COLO668 (cell line): ENCODE measurements at regions not wholly inside any gene's neighbourhood (a gene's known extent, or its start where the extent isn't known, plus 50 kb on each side); places are given as distances from the start of the nearest gene placed in this dataset.

Source experiments
- DNase-seq: peaks from one replicate; lab custom pipeline; 2025; ENCODE audit not compliant: unreplicated experiment; lab: John Stamatoyannopoulos, UW

DNA sequence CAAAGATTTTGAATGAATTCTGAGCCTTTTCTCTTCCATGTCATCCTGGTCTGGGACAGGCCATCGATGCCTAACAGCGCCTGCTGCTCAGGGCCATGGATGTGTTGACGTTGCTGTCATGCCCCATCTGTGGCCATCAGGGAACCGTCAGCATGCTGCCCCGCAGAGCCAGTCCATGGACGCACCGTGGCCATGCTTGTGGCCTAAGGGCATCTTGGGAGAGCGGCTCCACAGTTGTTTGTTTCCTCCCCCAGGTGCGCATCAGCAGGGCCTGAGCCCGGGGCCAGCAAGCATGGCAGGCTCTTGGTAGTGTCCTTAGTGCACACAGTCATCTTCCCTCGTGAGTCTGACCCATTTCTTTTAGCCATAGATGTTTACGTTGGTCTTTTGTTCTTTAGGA is 142.7 kb downstream of the VAPA start:
- no peak for DNase-seq

DNA sequence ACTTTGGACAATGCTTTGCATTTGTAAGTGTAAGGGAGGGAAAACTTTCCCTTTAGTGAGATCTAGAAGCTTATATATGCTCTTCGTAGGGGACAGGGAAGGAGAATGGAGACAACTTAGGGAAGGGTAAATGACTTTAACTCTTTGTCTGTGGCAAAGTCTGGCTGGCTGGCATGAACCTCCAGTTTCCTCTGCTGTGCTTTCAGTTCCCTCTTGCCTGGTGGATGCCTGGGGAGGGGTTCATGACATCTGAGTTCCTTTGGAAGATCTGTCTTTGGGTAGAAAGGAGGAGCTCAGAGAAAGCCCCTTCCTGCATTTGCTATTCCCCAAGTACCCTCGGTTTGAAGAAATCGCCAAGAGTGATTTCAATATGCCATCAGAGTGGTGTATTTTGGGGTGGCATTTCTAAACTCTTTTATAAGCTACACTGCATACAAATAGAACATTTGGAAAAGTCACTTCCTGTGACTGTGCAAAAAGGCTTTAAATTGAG is 143.6 kb downstream of the VAPA start:
- DNase-seq = no peak

DNA sequence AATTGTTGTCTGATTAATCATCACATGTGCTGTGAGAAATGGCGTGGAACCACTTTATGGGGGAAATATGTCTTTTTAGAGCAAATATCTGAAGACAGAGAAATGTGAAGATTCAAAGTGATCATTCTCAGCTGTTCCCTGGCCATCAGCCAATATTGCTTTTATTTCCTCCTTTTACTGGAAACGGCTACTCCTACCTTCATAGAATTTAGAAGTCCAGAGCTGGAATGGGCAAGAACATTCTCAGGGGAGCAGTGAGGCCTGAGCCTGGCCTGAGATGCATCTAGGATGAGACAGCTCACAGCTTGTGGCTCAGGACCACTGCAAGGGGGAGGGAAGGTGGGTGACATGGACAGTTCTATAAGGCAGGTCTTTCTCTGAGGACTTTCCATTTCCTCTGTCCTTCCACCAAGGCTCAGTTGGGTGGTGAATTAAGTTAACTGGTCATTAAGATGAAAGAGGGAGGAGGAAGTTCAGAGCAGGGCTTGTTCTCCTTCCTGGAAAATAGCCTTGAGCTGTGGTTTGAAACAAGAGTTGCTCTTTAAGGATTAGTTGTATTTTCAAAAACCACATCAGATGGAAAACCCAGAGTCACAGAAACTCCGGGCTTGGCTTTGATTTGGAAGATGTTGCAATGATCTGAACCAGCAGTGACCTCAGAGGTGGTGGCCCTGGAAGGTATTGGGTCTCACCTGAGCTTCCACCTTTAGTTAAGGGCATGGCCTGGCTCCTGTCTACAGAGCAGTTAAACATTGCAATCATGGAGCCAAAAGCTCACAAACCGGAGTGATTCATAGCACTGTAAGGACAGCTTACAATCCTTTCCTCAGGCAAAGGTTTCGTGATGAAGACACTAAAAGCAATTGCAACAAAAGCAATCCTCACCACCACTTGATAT is 144.3 kb downstream of the VAPA start:
- DNase-seq = no peak

DNA sequence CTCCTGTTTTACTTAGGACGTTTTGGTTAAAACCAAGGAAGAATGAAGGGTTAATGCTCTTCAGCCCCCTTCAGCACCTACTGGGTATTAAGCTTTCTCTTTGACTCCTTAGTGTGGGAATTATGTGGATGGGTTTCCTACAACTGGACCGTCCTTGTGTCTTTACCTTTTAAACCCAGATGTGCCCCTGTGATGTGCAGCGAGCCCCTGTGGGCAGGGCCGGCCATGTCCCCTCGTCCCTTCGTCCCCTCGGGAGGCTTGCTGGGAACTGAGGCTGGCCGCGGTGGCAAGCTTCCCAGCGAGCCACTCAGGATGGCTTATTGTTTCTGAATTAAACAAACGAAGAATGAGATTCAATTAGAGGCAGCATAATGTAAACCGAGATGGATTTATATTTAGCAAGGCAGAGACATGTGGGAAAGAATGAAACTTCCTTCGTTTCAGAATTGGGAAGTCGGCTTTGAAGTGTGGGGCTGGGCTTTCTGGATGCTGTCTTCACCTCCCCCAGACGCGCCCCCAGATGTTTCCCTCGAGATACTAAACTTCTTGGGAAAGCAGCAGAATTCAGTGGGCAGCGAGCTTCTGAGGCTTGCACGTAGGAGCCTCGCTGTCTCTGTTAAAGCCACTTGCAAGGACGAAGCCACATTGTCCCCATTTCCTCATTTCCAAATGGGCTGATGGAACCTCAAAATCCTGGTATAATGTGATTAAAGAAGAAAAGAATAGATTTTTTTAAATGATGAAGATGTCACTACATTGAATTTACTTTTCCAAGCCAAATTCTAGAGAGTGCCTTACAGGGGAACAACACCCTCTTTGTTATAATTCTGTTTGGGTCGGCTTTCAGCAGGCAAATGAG is 146.0 kb downstream of the VAPA start:
- no peak for DNase-seq

DNA sequence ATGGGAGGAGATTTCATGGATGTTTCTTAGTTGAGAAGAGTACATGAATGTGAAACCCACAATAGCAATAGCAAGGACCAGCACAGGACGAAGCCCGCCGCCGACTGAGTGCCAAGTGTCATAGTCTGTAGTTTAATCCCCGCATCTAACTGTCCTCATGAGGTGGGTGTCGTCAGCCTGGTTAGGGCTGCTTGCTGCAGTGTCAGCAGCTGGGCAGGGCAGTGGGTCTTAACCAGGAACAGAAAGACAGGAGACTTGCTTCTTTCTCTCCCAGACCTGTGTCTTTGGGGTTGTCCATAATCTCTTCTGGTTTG is 146.6 kb downstream of the VAPA start:
- DNase-seq = no peak

DNA sequence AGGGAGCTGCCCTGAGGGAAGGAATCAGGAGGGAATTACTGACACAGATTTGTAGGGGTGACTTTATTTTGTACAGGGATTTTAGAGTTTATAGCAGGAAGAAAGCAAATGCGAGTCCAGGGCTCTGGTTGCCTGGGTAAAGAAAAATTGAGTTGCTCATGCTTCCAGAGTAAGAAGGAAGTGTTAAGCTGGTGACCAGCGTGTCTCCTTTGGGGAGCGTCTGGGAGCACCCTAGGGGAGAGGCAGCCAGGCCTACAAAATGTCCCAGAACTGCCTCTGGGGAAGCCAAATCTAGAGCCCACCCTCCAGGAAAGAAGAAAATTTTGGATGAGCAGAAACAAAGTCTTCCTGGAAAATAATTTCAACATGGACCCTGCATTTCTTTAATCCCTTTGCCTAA is 147.0 kb downstream of the VAPA start:
- DNase-seq = no peak

DNA sequence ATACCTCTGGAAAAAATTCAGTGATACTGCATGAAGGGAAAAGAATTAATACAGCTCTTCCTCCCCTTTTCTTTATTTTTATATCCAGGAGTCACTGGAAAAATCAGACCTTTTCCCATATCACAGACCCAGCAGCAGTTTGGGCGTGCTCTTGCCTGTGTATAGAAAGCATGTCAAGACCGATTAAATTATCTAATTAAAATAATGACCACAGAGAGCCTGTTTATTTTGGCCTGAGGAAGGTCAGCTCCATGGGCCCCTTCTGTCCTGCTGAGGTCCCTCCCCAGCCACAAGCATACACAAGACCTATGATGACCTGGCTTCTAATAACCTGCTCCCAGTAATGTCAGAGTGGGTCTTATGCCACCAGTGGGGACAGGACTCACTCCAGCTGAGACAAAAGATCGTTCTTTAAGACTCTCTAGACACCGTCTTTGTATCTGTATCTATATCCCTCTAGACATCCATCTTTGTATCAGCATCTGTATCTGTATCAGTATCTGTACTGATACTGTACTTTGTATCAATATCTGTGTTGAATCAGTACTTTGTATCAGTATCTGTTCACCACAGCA is 147.8 kb downstream of the VAPA start:
- no peak for DNase-seq

DNA sequence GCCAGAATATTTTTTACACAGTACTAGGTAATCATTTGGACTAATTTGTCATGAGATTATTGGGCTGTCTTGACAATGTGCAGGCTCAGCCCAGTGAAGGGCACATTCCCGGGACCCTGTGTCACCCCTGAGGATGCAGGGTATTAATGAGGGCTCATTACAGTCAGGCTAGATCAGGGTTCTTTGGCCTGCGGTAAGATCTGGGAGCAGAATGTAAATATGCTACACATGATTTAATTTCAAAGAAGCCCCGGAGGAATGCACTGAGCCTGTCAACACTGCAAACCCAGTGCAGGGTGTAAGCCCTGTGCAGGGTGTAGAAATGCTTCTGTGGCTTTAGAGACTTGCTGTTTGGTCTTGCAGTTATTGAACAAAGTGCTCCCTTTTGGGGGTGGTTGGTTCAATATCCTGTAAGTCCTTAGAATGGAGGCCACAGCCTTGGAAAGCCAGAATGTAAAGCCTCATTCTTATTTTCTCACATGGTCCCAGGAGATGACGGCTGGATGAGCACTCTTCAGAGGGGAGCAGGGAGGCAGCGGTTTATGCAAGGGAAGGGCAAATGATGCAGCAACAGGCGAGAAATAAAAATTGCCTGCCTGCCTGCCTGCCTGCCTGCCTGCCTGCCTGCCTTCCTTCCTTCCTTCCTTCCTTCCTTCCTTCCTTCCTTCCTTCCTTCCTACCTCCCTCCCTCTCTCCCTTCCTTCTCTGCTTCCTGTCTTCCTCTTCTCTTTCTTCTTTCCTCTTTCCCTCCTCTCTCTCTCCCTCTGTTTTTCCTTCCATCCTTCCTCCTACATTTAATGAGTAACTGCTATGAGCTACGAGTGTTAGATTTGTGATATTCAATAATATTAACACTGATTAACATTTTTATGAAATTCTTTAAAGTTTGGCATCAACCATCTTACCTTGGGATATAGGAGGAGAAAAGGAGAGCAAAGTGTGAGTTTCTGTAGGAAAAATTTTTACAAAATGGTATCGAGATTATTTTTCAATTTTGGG is 148.8 kb downstream of the VAPA start:
- DNase-seq = no peak

DNA sequence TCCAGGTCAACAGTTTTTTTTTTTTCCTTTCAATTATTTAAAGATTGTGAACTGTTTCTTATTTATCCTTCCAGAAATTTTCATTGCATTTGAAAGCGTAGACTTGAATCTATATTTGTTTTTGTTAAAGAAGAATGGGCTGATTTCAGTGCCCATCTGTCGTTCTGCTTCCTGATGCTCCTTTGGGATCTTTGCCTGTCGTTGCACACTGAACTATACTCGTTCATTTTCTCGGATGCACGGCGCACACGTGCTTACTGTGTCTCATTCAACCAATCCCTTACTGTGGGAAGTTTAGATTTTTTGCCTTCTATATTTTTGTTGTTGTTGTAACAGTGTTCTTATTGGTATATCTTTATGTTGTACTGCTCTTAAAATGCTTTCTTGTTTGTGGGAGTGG is 149.7 kb downstream of the VAPA start:
- no peak for DNase-seq

DNA sequence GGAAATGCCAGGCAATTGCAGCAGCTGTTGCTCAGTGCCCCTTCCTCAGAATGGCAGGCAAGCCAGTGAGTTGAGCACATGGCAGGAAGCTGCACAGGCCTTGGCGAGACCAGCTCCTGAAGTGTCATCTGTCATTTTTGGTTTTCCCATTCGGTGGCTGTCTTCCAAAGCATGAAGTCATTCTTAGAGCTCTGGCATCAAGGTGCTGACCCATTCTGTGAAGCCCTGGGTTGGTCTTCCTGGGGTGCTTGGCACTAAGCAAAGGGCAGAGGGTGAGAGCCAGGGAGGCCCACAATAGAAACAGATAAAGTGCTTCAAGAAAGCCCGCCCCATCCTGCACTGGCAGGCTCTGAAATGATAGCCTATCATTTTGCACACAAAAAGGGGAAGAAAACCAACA is 150.5 kb downstream of the VAPA start:
- no peak for DNase-seq

DNA sequence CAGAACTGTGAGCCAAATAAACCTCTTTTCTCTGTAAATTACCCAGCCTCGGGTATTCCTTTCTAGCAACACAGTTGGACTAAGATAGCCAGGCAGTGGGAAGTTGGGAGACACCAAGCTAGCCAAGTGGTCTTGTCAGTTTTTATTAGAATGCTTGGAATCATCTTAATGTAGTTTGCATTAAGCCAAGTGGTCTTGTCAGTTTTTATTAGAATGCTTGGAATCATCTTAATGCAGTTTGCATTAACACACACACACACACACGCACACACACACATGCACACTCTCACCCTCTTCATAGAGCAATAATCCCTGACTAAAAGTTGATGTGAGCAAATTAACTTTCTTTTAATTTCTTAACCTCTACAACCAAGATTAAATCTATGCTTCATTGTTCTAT is 151.5 kb downstream of the VAPA start:
- no peak for DNase-seq

DNA sequence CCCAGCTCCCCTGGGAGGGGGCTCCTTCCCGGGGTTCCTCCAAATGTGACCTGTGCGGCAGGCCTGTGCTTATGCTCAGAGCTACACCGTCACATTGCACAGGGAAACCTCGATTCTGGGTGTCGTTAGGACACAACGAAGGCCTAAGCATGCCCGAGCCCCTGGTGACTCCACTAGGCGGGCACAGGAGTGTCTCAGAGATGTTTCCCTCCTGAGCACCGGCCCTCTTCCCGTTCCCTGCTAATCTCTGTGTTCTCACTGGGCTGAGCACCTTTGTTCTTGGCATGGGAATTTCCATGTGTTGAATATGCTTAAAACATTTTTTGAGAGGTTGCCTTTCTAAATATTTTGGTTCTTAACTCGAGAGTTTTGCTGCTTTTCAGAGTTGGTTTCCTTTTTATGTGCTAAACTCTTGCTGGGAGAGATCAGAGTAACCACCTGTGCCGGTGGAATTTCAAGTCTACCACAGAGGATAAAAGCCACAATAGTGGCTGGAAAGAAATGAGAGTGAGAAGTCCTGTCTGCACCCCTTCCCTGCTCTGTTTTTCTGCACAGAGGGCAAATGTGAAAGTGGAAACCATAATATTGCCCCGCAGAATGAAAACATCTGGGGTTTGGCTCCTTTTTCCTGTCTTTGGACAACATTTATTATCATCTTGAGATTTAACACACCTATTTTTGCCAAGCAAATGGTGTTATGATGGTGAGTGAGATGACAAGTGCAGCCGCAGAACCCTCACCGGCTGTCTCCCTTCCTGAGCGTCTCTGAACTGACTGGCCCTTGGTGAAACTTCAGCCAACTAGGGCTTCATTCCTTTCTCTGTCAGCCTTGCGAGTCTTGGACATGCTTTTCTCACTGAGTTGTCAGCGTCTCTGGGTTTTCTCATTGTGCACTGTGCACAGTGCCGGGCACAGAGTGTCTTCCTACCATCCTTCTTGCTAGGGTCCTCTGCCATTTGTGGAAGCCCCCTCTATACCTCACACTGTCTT is 154.1 kb downstream of the VAPA start:
- no peak for DNase-seq

DNA sequence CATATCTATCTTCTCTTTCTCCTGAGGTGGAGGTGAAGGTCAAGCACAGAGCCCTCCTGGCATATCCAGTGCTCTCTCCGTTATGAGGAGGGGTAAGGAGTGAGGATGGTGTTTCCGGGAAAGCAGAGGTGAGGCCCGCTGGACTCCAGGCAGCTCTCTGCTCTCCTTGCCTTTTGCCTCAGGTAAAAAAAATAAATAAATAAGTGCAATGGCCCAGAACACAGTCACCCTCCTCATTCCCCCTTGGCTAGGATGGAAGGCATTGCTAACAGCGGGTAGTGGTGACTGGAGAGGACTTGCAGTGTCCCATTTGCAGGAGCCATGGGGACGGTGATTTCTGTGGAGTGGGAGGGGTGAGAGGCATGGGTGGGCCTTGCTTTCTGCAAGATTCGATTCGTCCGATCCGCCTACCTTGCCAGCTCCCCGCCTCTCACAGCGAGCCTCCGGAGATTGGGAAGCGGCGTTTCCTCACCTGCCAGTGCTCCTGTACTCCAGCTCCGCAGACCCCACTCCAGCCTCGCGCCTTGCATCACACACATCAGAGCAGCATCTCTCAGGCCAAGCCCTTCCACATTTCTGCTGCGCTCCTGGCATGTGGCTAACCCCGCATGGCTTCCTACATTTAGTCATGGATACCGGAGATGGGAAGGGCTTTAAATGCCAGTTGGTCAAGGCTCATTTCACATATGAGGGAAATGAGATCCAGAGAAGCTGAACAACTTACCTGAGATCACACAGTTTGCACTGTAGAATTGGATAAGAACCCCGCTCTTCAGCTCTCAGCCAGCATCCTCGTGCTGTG is 155.2 kb downstream of the VAPA start:
- DNase-seq = no peak

DNA sequence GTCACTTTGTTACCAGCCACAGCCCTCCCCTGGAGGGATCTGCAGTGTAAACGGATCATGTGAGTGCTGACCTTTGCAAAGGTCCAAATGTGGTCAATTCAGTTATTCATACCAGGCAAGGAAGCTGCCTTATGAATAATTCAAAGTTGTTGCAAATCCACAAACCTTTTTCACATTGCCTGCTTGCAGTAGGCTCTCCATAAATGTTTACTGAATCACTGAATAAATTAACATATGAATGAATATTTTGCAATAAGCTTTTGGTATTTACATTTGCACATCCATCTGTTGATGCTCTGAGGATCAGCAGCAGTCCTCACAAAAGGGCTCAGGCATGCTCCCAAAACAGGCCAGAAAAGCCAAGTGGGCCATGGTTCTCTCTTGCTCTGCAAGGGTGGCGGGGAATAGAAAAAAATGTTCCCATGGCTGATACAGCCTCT is 156.8 kb downstream of the VAPA start:
- no peak for DNase-seq

DNA sequence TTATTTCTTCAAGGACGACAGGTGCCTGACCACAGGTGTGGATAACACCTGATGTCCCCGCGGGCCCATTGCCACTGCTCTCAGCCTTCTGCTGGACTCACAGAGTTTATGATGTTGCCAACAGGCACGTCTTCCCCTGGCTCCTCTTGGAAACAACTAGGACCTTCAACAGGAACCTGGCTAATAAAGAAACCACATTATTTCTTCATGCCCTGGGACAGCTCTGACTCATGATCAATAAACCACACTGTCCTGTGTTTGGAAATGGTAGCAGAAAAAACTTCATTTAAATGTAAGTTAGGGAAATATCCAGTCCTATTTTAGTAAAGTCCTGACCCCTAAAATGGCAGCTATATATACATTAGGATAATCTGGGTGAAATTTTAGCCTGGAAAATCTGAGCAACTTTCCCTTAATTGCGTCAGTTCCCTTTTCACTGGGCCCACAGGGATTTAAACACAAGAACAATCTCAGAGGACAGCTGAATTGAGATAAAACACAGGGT is 158.9 kb downstream of the VAPA start:
- DNase-seq = no peak

DNA sequence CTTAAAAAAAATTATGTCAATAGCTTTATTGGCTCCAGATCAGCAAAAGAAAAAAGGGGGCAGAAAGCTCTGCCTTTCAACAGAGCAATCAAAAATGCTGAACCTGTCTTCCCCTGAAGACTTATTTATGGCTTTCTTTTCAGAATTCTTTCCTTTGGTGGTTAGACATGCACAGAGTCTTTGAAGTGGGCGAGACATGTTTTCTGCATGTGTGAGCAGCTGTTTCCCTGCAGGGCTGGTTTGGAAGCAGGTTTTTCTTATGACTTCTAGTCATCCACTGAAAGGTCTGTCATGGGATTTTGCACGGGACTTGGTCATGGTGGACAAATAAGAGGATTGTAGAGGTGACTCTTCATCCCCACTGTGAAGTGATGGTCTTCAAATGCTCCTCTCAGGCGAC is 160.3 kb downstream of the VAPA start:
- DNase-seq = no peak

DNA sequence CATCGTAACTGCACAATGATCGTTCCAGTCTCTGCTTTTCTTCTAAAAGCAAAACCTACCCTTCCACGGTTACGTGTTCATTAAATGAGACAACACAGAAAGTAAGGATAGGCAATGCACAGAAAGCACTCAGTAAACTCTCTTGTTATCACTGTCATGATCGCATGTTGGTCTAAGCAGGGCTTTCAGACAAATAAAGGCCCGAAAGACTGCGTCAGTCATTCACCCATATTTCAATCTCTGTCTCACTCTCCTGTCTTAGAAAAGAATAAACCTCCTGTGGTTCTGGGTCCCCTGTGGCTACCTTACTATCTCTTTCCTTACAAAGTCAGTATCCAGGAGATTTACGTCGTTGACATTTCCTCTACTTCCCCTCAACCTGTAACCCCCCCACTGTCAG is 160.9 kb downstream of the VAPA start:
- DNase-seq = no peak

DNA sequence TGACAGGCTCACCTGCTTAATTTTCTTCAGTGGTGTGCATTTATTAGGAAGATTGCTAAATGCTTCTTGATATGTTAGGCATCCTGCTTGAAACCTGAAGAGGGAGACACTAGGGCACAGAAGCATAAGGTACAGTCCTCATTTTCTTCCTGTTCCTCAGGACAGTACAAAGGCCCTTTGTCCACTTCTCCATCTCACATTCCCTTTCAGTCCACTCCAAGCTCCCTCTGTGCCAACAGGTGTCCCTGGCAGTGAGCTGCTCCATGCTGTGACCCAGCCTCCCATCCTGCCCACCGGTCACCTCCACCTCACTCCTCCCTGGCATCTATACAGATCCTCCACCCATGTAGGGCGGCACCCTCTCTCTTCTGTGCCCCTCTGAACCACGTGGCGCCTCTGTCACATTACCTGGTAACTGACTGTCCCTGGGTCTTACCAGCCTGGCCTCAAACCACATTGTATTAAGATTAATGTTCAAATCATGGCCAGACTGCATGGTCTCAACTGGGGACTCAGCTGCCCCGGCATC is 162.8 kb downstream of the VAPA start:
- no peak for DNase-seq
